ENCODE measurements at regions not wholly inside any gene's neighbourhood (a gene's known extent, or its start where the extent isn't known, plus 50 kb on each side); places are given as distances from the start of the nearest gene placed in this dataset.

- no peak for TF ChIP-seq EZH2 (IDR thresholded peaks at IDR 0.05; ENCODE audit: borderline replicate concordance, low read length)
- TF ChIP-seq, protein P1, sequence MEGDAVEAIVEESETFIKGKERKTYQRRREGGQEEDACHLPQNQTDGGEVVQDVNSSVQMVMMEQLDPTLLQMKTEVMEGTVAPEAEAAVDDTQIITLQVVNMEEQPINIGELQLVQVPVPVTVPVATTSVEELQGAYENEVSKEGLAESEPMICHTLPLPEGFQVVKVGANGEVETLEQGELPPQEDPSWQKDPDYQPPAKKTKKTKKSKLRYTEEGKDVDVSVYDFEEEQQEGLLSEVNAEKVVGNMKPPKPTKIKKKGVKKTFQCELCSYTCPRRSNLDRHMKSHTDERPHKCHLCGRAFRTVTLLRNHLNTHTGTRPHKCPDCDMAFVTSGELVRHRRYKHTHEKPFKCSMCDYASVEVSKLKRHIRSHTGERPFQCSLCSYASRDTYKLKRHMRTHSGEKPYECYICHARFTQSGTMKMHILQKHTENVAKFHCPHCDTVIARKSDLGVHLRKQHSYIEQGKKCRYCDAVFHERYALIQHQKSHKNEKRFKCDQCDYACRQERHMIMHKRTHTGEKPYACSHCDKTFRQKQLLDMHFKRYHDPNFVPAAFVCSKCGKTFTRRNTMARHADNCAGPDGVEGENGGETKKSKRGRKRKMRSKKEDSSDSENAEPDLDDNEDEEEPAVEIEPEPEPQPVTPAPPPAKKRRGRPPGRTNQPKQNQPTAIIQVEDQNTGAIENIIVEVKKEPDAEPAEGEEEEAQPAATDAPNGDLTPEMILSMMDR (conservative IDR thresholded peaks at IDR 0.05 in 1 of 2, IDR thresholded peaks at IDR 0.05 in 1 of 2; ENCODE audit: extremely low read depth in 1 of 2, insufficient read depth in 1 of 2, low read depth in 1 of 2, low read length in 2 of 2) = no peak
These were observed 626.6 kb upstream of the TMEM132C start for GRCh38 chr12:127640181-127640886.

Data from mammary epithelial cell (primary cell).